ENCODE measurements at regions not wholly inside any gene's neighbourhood (a gene's known extent, or its start where the extent isn't known, plus 50 kb on each side); places are given as distances from the start of the nearest gene placed in this dataset.
"Not testable (repeated sequence)": the region's sequence is repeated elsewhere in the genome, so short reads cannot be mapped to it uniquely, and the experiment has no call there.

- not testable (repeated sequence) for DNase-seq (ENCODE audit: low read depth, low spot score)
Measured at GRCh38 chr7:15054304-15054703, 151.8 kb upstream of the DGKB start.

GRCh38 chr7:15049157-15049556 lies 146.6 kb upstream of the DGKB start:
- no peak for DNase-seq (ENCODE audit: low read depth, low spot score)

- no peak for DNase-seq (ENCODE audit: low read depth, low spot score)
Measured at GRCh38 chr7:15046861-15047260, 144.3 kb upstream of the DGKB start.

- no peak for DNase-seq (ENCODE audit: low read depth, low spot score)
Measured at GRCh38 chr7:15043931-15044330, 141.4 kb upstream of the DGKB start.

GRCh38 chr7:15042285-15043065 lies 139.9 kb upstream of the DGKB start:
- no peak for DNase-seq (ENCODE audit: low read depth, low spot score)

GRCh38 chr7:15041226-15041625 lies 138.7 kb upstream of the DGKB start:
- no peak for DNase-seq (ENCODE audit: low read depth, low spot score)

- no peak for DNase-seq (ENCODE audit: low read depth, low spot score)
Measured at GRCh38 chr7:15035814-15036213, 133.3 kb upstream of the DGKB start.

GRCh38 chr7:15033039-15033438 lies 130.5 kb upstream of the DGKB start:
- DNase-seq (ENCODE audit: low read depth, low spot score), result no peak

GRCh38 chr7:15018981-15019380 lies 116.4 kb upstream of the DGKB start:
- no peak for DNase-seq (ENCODE audit: low read depth, low spot score)

GRCh38 chr7:15016766-15017165 lies 114.2 kb upstream of the DGKB start:
- DNase-seq (ENCODE audit: low read depth, low spot score), result no peak

GRCh38 chr7:15016315-15016667 lies 113.7 kb upstream of the DGKB start:
- DNase-seq (ENCODE audit: low read depth, low spot score), result no peak

GRCh38 chr7:15015545-15016314 lies 113.2 kb upstream of the DGKB start:
- peak; percentile 75 for DNase-seq (ENCODE audit: low read depth, low spot score)

- no peak for DNase-seq (ENCODE audit: low read depth, low spot score)
Measured at GRCh38 chr7:15012135-15012534, 109.6 kb upstream of the DGKB start.

- DNase-seq (ENCODE audit: low read depth, low spot score), result peak; percentile 33
Measured at GRCh38 chr7:15011289-15011688, 108.7 kb upstream of the DGKB start.

GRCh38 chr7:15007507-15007906 lies 105.0 kb upstream of the DGKB start:
- DNase-seq (ENCODE audit: low read depth, low spot score), result peak; percentile 47

- DNase-seq (ENCODE audit: low read depth, low spot score), result no peak
Measured at GRCh38 chr7:15005672-15006071, 103.1 kb upstream of the DGKB start.

- no peak for DNase-seq (ENCODE audit: low read depth, low spot score)
Measured at GRCh38 chr7:15000157-15000556, 97.6 kb upstream of the DGKB start.

- no peak for DNase-seq (ENCODE audit: low read depth, low spot score)
Measured at GRCh38 chr7:14999331-14999730, 96.8 kb upstream of the DGKB start.

GRCh38 chr7:14995774-14996173 lies 93.2 kb upstream of the DGKB start:
- no peak for DNase-seq (ENCODE audit: low read depth, low spot score)

GRCh38 chr7:14988941-14989340 lies 86.4 kb upstream of the DGKB start:
- DNase-seq (ENCODE audit: low read depth, low spot score), result no peak

- DNase-seq (ENCODE audit: low read depth, low spot score), result no peak
Measured at GRCh38 chr7:14978687-14979086, 76.1 kb upstream of the DGKB start.

- DNase-seq (ENCODE audit: low read depth, low spot score), result no peak
Measured at GRCh38 chr7:14974688-14975087, 72.1 kb upstream of the DGKB start.
